H9 (cell line): ENCODE measurements at regions not wholly inside any gene's neighbourhood (a gene's known extent, or its start where the extent isn't known, plus 50 kb on each side); places are given as distances from the start of the nearest gene placed in this dataset.

Source experiments
- DNase-seq: peaks from one replicate; pipeline ENCODE4 v3.0.0-alpha.2; 2017
- H2AFZ ChIP-seq: one replicate; pipeline ENCODE4 v1.6.1; 2013; ENCODE audit warnings: mild to moderate bottlenecking, low read length, control low read depth, moderate library complexity
- H2AK5ac ChIP-seq: 2 replicates; pipeline ENCODE4 v1.6.1; 2013; ENCODE audit warnings: low read length, control low read depth, mixed read lengths; ENCODE audit not compliant: insufficient read length
- H2BK120ac ChIP-seq: one replicate; pipeline ENCODE4 v1.6.1; 2013; ENCODE audit warnings: low read depth, mild to moderate bottlenecking, low read length, control low read depth, inconsistent platforms; ENCODE audit not compliant: poor library complexity, severe bottlenecking
- H2BK12ac ChIP-seq: 2 replicates; pipeline ENCODE4 v1.6.1; 2013; ENCODE audit warnings: low read length, control low read depth, mixed read lengths, low read depth; ENCODE audit not compliant: insufficient read length
- H2BK15ac ChIP-seq: 2 replicates; pipeline ENCODE4 v1.6.1; 2013; ENCODE audit warnings: low read depth, low read length, control low read depth
- H2BK20ac ChIP-seq: one replicate; pipeline ENCODE4 v1.6.1; 2013; ENCODE audit warnings: low read depth, mild to moderate bottlenecking, low read length, control low read depth, inconsistent platforms; ENCODE audit not compliant: poor library complexity, severe bottlenecking
- H2BK5ac ChIP-seq: 2 replicates; pipeline ENCODE4 v1.6.1; 2013; ENCODE audit warnings: low read length, control low read depth, mixed read lengths; ENCODE audit not compliant: insufficient read length
- H3K14ac ChIP-seq: 2 replicates; pipeline ENCODE4 v1.6.1; 2013; ENCODE audit warnings: low read length, control low read depth; ENCODE audit not compliant: insufficient read depth
- H3K18ac ChIP-seq: 2 replicates; pipeline ENCODE4 v1.6.1; 2013; ENCODE audit warnings: low read depth, mild to moderate bottlenecking, mixed read lengths, low read length, control low read depth; ENCODE audit not compliant: insufficient read length
- H3K23ac ChIP-seq: 2 replicates; pipeline ENCODE4 v1.6.1; 2013; ENCODE audit warnings: low read length, control low read depth, mixed read lengths, low read depth; ENCODE audit not compliant: insufficient read length
- H3K23me2 ChIP-seq: 2 replicates; pipeline ENCODE4 v1.6.1; 2013; ENCODE audit warnings: low read depth, mild to moderate bottlenecking, mixed read lengths, low read length, control low read depth; ENCODE audit not compliant: insufficient read length, poor library complexity, severe bottlenecking
- H3K27ac ChIP-seq: 2 replicates; pipeline ENCODE4 v1.5.1; 2013; ENCODE audit warnings: low read length, control low read depth, mixed read lengths, low read depth; ENCODE audit not compliant: insufficient read length
- H3K27me3 ChIP-seq: 2 replicates; pipeline ENCODE4 v1.6.1; 2013; ENCODE audit warnings: low read length, control low read depth, inconsistent platforms; ENCODE audit not compliant: insufficient read depth
- H3K4ac ChIP-seq: 2 replicates; pipeline ENCODE4 v1.6.1; 2013; ENCODE audit warnings: low read depth, mild to moderate bottlenecking, control low read depth, inconsistent platforms, low read length, moderate library complexity
- H3K4me1 ChIP-seq: 2 replicates; pipeline ENCODE4 v1.6.1; 2013; ENCODE audit warnings: low read length, control low read depth, inconsistent platforms; ENCODE audit not compliant: insufficient read depth
- H3K4me2 ChIP-seq: 2 replicates; pipeline ENCODE4 v1.6.1; 2013; ENCODE audit warnings: low read length, control low read depth, mixed read lengths; ENCODE audit not compliant: insufficient read length, insufficient read depth
- H3K56ac ChIP-seq: 2 replicates; pipeline ENCODE4 v1.6.1; 2013; ENCODE audit warnings: low read depth, mild to moderate bottlenecking, mixed read lengths, low read length, control low read depth; ENCODE audit not compliant: insufficient read length
- H3K79me1 ChIP-seq: 2 replicates; pipeline ENCODE4 v1.6.1; 2013; ENCODE audit warnings: low read depth, mild to moderate bottlenecking, moderate library complexity, low read length, control low read depth, inconsistent platforms; ENCODE audit not compliant: insufficient read depth, poor library complexity, severe bottlenecking
- H3K79me2 ChIP-seq: 2 replicates; pipeline ENCODE4 v1.6.1; 2013; ENCODE audit warnings: low read length, control low read depth, inconsistent platforms; ENCODE audit not compliant: insufficient read depth
- H3K9ac ChIP-seq: 2 replicates; pipeline ENCODE4 v1.6.1; 2013; ENCODE audit warnings: low read length, control low read depth, mixed read lengths; ENCODE audit not compliant: insufficient read length; ENCODE audit errors: extremely low read depth
- H3K9me3 ChIP-seq: one replicate; pipeline ENCODE4 v1.6.1; 2013; ENCODE audit warnings: low read depth, low read length, inconsistent platforms; ENCODE audit not compliant: control insufficient read depth
- H3T11ph ChIP-seq: one replicate; pipeline ENCODE4 v1.6.1; 2013; ENCODE audit warnings: mild to moderate bottlenecking, low read length, control low read depth, inconsistent platforms
- H4K20me1 ChIP-seq: one replicate; pipeline ENCODE4 v1.6.1; 2013; ENCODE audit not compliant: control insufficient read depth, insufficient read length, insufficient read depth
- H4K5ac ChIP-seq: 2 replicates; pipeline ENCODE4 v1.6.1; 2013; ENCODE audit warnings: low read depth, mild to moderate bottlenecking, mixed read lengths, low read length, control low read depth; ENCODE audit not compliant: insufficient read length
- H4K8ac ChIP-seq: replicated peaks from 2 replicates; pipeline ENCODE4 v1.6.1; 2013; ENCODE audit warnings: low read length, control low read depth, mixed read lengths, low read depth; ENCODE audit not compliant: insufficient read length
- H4K91ac ChIP-seq: 2 replicates; pipeline ENCODE4 v1.6.1; 2013; ENCODE audit warnings: low read depth, mild to moderate bottlenecking, moderate library complexity, mixed read lengths, low read length, control low read depth; ENCODE audit not compliant: insufficient read length
- H3K27ac Mint-ChIP-seq, 3 experiments: 2 replicates in 2 of 3; 3 replicates in 1 of 3; pipeline ENCODE4 v1.8.0; 2020 to 2021; ENCODE audit warnings: mixed read lengths in 3 of 3, mild to moderate bottlenecking in 1 of 3, moderate library complexity in 1 of 3
- H3K27me3 Mint-ChIP-seq: 2 replicates; pipeline ENCODE4 v1.8.0; 2021; ENCODE audit warnings: low read depth, mild to moderate bottlenecking, moderate library complexity, mixed read lengths
- H3K36me3 Mint-ChIP-seq, 3 experiments: 2 replicates in 2 of 3; 3 replicates in 1 of 3; pipeline ENCODE4 v1.8.0; 2020 to 2021; ENCODE audit warnings: low read depth in 3 of 3, mixed read lengths in 3 of 3; ENCODE audit not compliant: insufficient read depth in 1 of 3
- H3K4me1 Mint-ChIP-seq, 2 experiments: 2 replicates each; pipeline ENCODE4 v1.8.0; 2020; ENCODE audit warnings: mixed read lengths in 2 of 2
- H3K4me3 Mint-ChIP-seq, 2 experiments: 2 replicates in 1 of 2; 3 replicates in 1 of 2; pipeline ENCODE4 v1.8.0; 2020 to 2021; ENCODE audit warnings: mild to moderate bottlenecking in 2 of 2, mixed read lengths in 2 of 2, moderate library complexity in 1 of 2
- H3K9me3 Mint-ChIP-seq, 2 experiments: 2 replicates in 1 of 2; 3 replicates in 1 of 2; pipeline ENCODE4 v1.8.0; 2020; ENCODE audit warnings: mild to moderate bottlenecking in 2 of 2, mixed read lengths in 2 of 2, moderate library complexity in 1 of 2
- CTCF ChIP-seq: fragments of 200-600 bp; sonication (generic); conservative IDR thresholded peaks from 3 replicates; pipeline ENCODE4 v1.8.0; 2021; ENCODE audit warnings: antibody characterized with exemption, mild to moderate bottlenecking
- WGBS: extraction: QIAGEN DNeasy Blood & Tissue Kit; methylation state at CpG from one replicate; pipeline ENCODE4 v1.1.7; 2013; ENCODE audit warnings: missing lambda C conversion rate, low lambda C conversion rate, mixed read lengths; ENCODE audit not compliant: insufficient read length; ENCODE audit errors: extremely low coverage; 5-methylcytosine and 5-hydroxymethylcytosine counted together

GRCh38 chr17:65408050-65408449 lies 153.4 kb downstream of the AXIN2 start:
- peaks cover 3 to 5% of the 10 kb centered on the region in 2 experiments; a peak in 1 of 4 replicates for H3K4me1 Mint-ChIP-seq
- Histone ChIP-seq H3K79me1 (no peaks in the 10 kb centered on the region), H3K4me1 (no peaks in the 10 kb centered on the region), H4K20me1 (no peaks in the 10 kb centered on the region), H2BK12ac (no peak overlapping the region), H3K27me3 (no peaks in the 10 kb centered on the region), H3K4me2 (no peak overlapping the region), H3K14ac (no peak overlapping the region), H3T11ph (no peak overlapping the region), H3K23me2 (no peaks in the 10 kb centered on the region), H3K27ac (no peak overlapping the region), H3K23ac (no peak overlapping the region), H3K4ac (no peak overlapping the region), H3K79me2 (no peaks in the 10 kb centered on the region), H3K9me3 (no peaks in the 10 kb centered on the region), H3K18ac (no peak overlapping the region), H2BK15ac (no peak overlapping the region), H2BK5ac (no peak overlapping the region), H4K8ac (no peak overlapping the region), H2AK5ac (no peak overlapping the region), H3K9ac (no peak overlapping the region), H2AFZ (no peak overlapping the region), H4K91ac (no peak overlapping the region), H2BK120ac (no peak overlapping the region), H3K56ac (no peak overlapping the region), H4K5ac (no peak overlapping the region), H2BK20ac (no peak overlapping the region)
- 0 out of 7 replicates have a peak, but pooled peaks cover 0 to 4% (median 0%) of the 10 kb centered on the region in 3 experiments for H3K36me3 Mint-ChIP-seq
- no peak for TF ChIP-seq CTCF
- WGBS, result no CpG with 5 or more reads among the region's 2 CpGs
- peaks cover 1 to 6% of the 10 kb centered on the region in 2 experiments; a peak in 3 of 5 replicates for H3K9me3 Mint-ChIP-seq
- H3K4me3 Mint-ChIP-seq, result no peak overlapping the region
- H3K27me3 Mint-ChIP-seq, result no peaks in the 10 kb centered on the region
- no peak overlapping the region for H3K27ac Mint-ChIP-seq
- no peak for DNase-seq
